Keratinocyte (primary cell): ENCODE measurements at regions not wholly inside any gene's neighbourhood (a gene's known extent, or its start where the extent isn't known, plus 50 kb on each side); places are given as distances from the start of the nearest gene placed in this dataset.

Experiments used
- DNase-seq: peaks from one replicate; pipeline ENCODE4 v3.0.0-alpha.2; 2011; ENCODE audit warnings: low read depth, missing footprints, low spot score
- FAIRE-seq: peaks from 2 replicates; lab custom pipeline; 2011; peaks lifted over from hg19 to GRCh38; lab: Jason Lieb, UNC
- H2AFZ ChIP-seq: 2 replicates; pipeline ENCODE4 v1.6.0; 2012; ENCODE audit warnings: low read length, control low read depth, inconsistent platforms; ENCODE audit not compliant: control insufficient read depth
- H3K27ac ChIP-seq: 2 replicates; pipeline ENCODE4 v1.5.1; 2011; ENCODE audit warnings: low read length; ENCODE audit not compliant: control insufficient read depth, insufficient read depth
- H3K27me3 ChIP-seq: 3 replicates; pipeline ENCODE4 v1.6.0; 2011; ENCODE audit warnings: low read length; ENCODE audit not compliant: control insufficient read depth, insufficient read depth; ENCODE audit errors: extremely low read depth
- H3K36me3 ChIP-seq, 2 experiments: 2 replicates in 1 of 2; 3 replicates in 1 of 2; pipeline ENCODE4 v1.5.1; 2011; ENCODE audit warnings: low read length in 2 of 2, mild to moderate bottlenecking in 1 of 2; ENCODE audit not compliant: control insufficient read depth in 2 of 2, insufficient read depth in 2 of 2; ENCODE audit errors: extremely low read depth in 1 of 2
- H3K4me1 ChIP-seq: 3 replicates; pipeline ENCODE4 v1.5.1; 2011; ENCODE audit warnings: low read length; ENCODE audit not compliant: control insufficient read depth, insufficient read depth; ENCODE audit errors: extremely low read depth
- H3K4me2 ChIP-seq: 3 replicates; pipeline ENCODE4 v1.6.0; 2011; ENCODE audit warnings: low read depth, low read length; ENCODE audit not compliant: control insufficient read depth, insufficient read depth; ENCODE audit errors: extremely low read depth
- H3K4me3 ChIP-seq, 3 experiments: fragments of 200-600 bp in 1 of 3; sonication (generic) in 1 of 3; 2 replicates in 2 of 3; 3 replicates in 1 of 3; pipeline ENCODE4 v1.5.1; 2011 to 2016; ENCODE audit warnings: low read length in 3 of 3, mild to moderate bottlenecking in 3 of 3, control low read depth in 2 of 3, inconsistent platforms in 1 of 3, low read depth in 1 of 3, mixed read lengths in 1 of 3, mixed run types in 1 of 3, moderate library complexity in 1 of 3; ENCODE audit not compliant: control insufficient read depth in 2 of 3, insufficient read depth in 2 of 3; ENCODE audit errors: extremely low read depth in 1 of 3
- H3K79me2 ChIP-seq: 2 replicates; pipeline ENCODE4 v1.6.0; 2012; ENCODE audit warnings: low read length; ENCODE audit not compliant: control insufficient read depth, insufficient read depth
- H3K9ac ChIP-seq: 3 replicates; pipeline ENCODE4 v1.6.0; 2011; ENCODE audit warnings: low read length; ENCODE audit not compliant: control insufficient read depth, insufficient read depth; ENCODE audit errors: extremely low read depth
- H3K9me1 ChIP-seq: 3 replicates; pipeline ENCODE4 v1.6.0; 2011; ENCODE audit warnings: low read length; ENCODE audit not compliant: control insufficient read depth, insufficient read depth; ENCODE audit errors: extremely low read depth
- H3K9me3 ChIP-seq: 2 replicates; pipeline ENCODE4 v1.5.1; 2012; ENCODE audit warnings: low read depth, low read length; ENCODE audit not compliant: control insufficient read depth
- H4K20me1 ChIP-seq: 3 replicates; pipeline ENCODE4 v1.6.0; 2011; ENCODE audit warnings: low read length; ENCODE audit not compliant: control insufficient read depth, insufficient read depth; ENCODE audit errors: extremely low read depth
- EZH2 ChIP-seq: IDR thresholded peaks from one replicate; pipeline ENCODE4 v1.6.1; 2012; ENCODE audit warnings: inconsistent platforms, mild to moderate bottlenecking, low read length, moderate library complexity
- dilution Hi-C: fragments of 300-500 bp; cut with MboI; formaldehyde crosslinking; loops from one replicate; pipeline ENCODE4 v1.7.0; 2020; ENCODE audit warnings: low sequenced_read_pairs; ENCODE audit not compliant: extremely low pct_ligation_motif_present
- TF ChIP-seq, protein P1 (sequence below), 3 experiments: IDR thresholded peaks in 1 of 3; conservative IDR thresholded peaks in 1 of 3; optimal IDR thresholded peaks in 1 of 3; 2 replicates in 2 of 3; 3 replicates in 1 of 3; pipeline versions ENCODE3 to v1.5.1; 2011; ENCODE audit warnings: low read length in 3 of 3, mild to moderate bottlenecking in 3 of 3, moderate library complexity in 2 of 3, control low read depth in 1 of 3, inconsistent platforms in 1 of 3; ENCODE audit not compliant: insufficient read depth in 2 of 3; ENCODE audit errors: extremely low read depth in 1 of 3

DNA sequence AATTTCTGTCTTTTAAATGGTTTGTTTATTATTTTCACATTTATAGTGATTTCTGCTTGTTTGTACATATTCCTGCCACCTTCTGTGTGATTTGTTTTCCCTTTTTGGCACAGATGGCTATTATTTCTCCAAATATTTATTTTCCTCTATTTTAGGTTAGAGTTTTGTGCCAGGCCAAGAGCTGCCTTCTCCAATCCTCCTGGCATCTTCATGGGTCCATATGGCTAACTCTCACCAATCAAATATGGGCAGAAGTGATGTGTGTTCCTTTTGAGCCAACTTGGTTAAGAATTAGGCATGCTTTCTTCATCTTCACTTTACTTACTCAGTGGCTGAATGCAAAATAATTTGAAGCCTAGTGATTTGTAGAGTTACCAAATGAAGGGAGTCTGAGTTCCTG, 697.1 kb upstream of the CELF4 start:
- dilution Hi-C loops = no loop called here
- FAIRE-seq = no peak
- H3K4me2 ChIP-seq = no peak overlapping the region

DNA sequence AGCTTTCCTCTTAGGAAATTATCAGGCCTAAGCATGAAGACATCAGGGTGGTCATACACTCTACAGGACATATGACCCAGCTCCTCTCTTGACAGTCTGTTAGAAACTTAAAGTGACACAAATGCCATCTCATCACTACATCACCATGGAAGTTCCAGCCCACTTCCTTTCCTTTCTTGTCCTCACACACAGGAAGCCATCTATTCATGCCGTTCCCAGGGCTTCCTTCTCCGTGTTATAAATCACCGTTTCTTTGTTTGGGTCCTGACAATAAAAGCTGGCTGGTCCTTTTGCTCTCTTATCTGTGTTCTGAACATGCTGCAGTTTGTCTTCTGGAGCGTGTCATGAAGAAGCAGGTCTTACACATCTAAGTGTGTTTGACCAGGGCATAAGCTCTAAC, 692.1 kb upstream of the CELF4 start:
- H4K20me1 ChIP-seq = no peaks in the 10 kb centered on the region
- no peak overlapping the region for H3K27ac ChIP-seq
- H3K4me2 ChIP-seq = no peak overlapping the region
- H3K36me3 ChIP-seq = no peaks in the 10 kb centered on the region
- no peak overlapping the region for H3K9ac ChIP-seq
- H3K9me1 ChIP-seq = no peaks in the 10 kb centered on the region
- peaks cover 5% of the 10 kb centered on the region for H3K4me1 ChIP-seq
- no peaks in the 10 kb centered on the region for H3K27me3 ChIP-seq
- no peaks in the 10 kb centered on the region for H3K9me3 ChIP-seq
- H3K4me3 ChIP-seq = no peak overlapping the region
- dilution Hi-C loops = no loop called here
- H2AFZ ChIP-seq = no peak overlapping the region
- DNase-seq (no peak), FAIRE-seq (no peak)
- H3K79me2 ChIP-seq = no peaks in the 10 kb centered on the region
- TF ChIP-seq, protein P1, sequence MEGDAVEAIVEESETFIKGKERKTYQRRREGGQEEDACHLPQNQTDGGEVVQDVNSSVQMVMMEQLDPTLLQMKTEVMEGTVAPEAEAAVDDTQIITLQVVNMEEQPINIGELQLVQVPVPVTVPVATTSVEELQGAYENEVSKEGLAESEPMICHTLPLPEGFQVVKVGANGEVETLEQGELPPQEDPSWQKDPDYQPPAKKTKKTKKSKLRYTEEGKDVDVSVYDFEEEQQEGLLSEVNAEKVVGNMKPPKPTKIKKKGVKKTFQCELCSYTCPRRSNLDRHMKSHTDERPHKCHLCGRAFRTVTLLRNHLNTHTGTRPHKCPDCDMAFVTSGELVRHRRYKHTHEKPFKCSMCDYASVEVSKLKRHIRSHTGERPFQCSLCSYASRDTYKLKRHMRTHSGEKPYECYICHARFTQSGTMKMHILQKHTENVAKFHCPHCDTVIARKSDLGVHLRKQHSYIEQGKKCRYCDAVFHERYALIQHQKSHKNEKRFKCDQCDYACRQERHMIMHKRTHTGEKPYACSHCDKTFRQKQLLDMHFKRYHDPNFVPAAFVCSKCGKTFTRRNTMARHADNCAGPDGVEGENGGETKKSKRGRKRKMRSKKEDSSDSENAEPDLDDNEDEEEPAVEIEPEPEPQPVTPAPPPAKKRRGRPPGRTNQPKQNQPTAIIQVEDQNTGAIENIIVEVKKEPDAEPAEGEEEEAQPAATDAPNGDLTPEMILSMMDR (optimal IDR thresholded peaks at IDR 0.05 in 1 of 3, IDR thresholded peaks at IDR 0.05 in 1 of 3, conservative IDR thresholded peaks at IDR 0.05 in 1 of 3; ENCODE audit: extremely low read depth in 1 of 3, insufficient read depth in 2 of 3, low read length in 3 of 3) = no peak
- TF ChIP-seq EZH2 = no peak

More for the DNA sequence above, 697.1 kb upstream of the CELF4 start:
- Histone ChIP-seq H4K20me1 (no peaks in the 10 kb centered on the region), H3K27ac (no peak overlapping the region), H3K27me3 (no peaks in the 10 kb centered on the region), H3K4me1 (no peaks in the 10 kb centered on the region), H3K79me2 (no peaks in the 10 kb centered on the region), H3K36me3 (no peaks in the 10 kb centered on the region), H3K9me3 (no peaks in the 10 kb centered on the region), H2AFZ (no peak overlapping the region), H3K9ac (no peak overlapping the region), H3K4me3 (no peak overlapping the region), H3K9me1 (no peaks in the 10 kb centered on the region)
- TF ChIP-seq EZH2 = no peak
- TF ChIP-seq, protein P1 (optimal IDR thresholded peaks at IDR 0.05 in 1 of 3, IDR thresholded peaks at IDR 0.05 in 1 of 3, conservative IDR thresholded peaks at IDR 0.05 in 1 of 3; ENCODE audit: extremely low read depth in 1 of 3, insufficient read depth in 2 of 3, low read length in 3 of 3) = no peak
- DNase-seq = no peak
